Testis (tissue), 2 donors: ENCODE measurements at regions not wholly inside any gene's neighbourhood (a gene's known extent, or its start where the extent isn't known, plus 50 kb on each side); places are given as distances from the start of the nearest gene placed in this dataset.

ENCODE experiments used
- DNase-seq: peaks from one replicate; pipeline ENCODE4 v3.0.0-alpha.2; 2019
- H3K27ac ChIP-seq, 2 donors: fragments of 200-600 bp; sonication (generic); one replicate each; pipeline ENCODE4 v1.5.1; 2019
- H3K27me3 ChIP-seq: fragments of 200-600 bp; sonication (generic); one replicate; pipeline ENCODE4 v1.5.1; 2019
- H3K36me3 ChIP-seq: fragments of 200-600 bp; sonication (generic); one replicate; pipeline ENCODE4 v1.5.1; 2017; ENCODE audit warnings: low read depth; ENCODE audit errors: missing control alignments
- H3K4me1 ChIP-seq: fragments of 200-600 bp; sonication (generic); one replicate; pipeline ENCODE4 v1.5.1; 2019
- H3K4me3 ChIP-seq, 2 donors: fragments of 200-600 bp; sonication (generic); one replicate each; pipeline ENCODE4 v1.5.1; 2017 to 2019
- H3K9me3 ChIP-seq: fragments of 200-600 bp; sonication (generic); one replicate; pipeline ENCODE4 v1.5.1; 2017
- POLR2A ChIP-seq: fragments of 450-650 bp; IDR thresholded peaks from one replicate; pipeline ENCODE4 v1.6.1; 2017; ENCODE audit warnings: antibody characterized with exemption, mild to moderate bottlenecking, moderate library complexity
- WGBS, 2 donors: methylation state at CpG; one replicate each; pipeline ENCODE4 v1.1.5; 2018; 5-methylcytosine and 5-hydroxymethylcytosine counted together
- intact Hi-C: fragments of 100-400 bp; cut with DNase I; formaldehyde crosslinking; loops from one replicate; pipeline ENCODE4 v1.15.1; 2023; ENCODE audit warnings: low total_unique reads
- TF ChIP-seq, protein P1 (sequence below), 3 experiments: fragments of 450-650 bp in 2 of 3; fragments of 200-600 bp in 1 of 3; sonication (generic) in 1 of 3; IDR thresholded peaks; one replicate each; pipeline ENCODE4 v1.5.1; 2016 to 2019; ENCODE audit warnings: antibody characterized with exemption in 3 of 3, mild to moderate bottlenecking in 2 of 3, moderate library complexity in 1 of 3

DNA sequence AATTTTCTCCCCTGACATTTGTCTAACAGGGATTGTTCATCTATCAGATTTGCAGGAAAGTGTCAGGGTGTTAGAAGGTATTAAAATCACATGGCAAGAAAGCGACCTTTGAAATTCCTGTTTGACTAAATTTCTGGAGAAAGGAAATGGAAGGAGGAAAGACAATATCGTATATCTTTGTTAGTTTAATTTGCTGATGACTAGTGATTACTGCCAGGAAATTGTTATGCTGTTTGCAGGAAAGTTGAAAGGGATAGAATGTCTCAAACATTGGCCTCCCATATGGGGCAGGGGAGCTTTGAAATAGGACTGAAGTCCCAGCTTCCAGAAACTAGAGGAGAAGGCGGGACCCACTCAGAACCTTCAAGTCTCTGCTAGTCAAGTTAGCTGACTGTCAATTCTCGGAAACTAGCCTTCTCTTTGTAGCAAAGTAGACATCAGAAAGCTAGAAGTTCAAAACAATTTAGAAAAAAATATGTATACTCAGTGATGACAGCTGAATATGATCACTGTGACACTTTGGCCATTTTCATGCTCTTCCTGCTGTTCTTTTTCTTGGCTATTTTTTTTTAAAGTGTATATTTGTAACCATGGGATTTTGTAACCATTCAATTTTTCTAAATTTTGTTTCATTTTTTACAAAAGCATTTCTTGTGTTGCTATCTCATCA is 53.4 kb upstream of the RALGAPA2 start:
- Histone ChIP-seq H3K9me3 (no peaks in the 10 kb centered on the region), H3K4me3 (no peak overlapping the region), H3K27me3 (no peaks in the 10 kb centered on the region), H3K36me3 (no peaks in the 10 kb centered on the region), H3K27ac (no peak overlapping the region), H3K4me1 (no peaks in the 10 kb centered on the region)
- TF ChIP-seq POLR2A: no peak
- TF ChIP-seq, protein P1, sequence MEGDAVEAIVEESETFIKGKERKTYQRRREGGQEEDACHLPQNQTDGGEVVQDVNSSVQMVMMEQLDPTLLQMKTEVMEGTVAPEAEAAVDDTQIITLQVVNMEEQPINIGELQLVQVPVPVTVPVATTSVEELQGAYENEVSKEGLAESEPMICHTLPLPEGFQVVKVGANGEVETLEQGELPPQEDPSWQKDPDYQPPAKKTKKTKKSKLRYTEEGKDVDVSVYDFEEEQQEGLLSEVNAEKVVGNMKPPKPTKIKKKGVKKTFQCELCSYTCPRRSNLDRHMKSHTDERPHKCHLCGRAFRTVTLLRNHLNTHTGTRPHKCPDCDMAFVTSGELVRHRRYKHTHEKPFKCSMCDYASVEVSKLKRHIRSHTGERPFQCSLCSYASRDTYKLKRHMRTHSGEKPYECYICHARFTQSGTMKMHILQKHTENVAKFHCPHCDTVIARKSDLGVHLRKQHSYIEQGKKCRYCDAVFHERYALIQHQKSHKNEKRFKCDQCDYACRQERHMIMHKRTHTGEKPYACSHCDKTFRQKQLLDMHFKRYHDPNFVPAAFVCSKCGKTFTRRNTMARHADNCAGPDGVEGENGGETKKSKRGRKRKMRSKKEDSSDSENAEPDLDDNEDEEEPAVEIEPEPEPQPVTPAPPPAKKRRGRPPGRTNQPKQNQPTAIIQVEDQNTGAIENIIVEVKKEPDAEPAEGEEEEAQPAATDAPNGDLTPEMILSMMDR (IDR thresholded peaks at IDR 0.05): no peak
- intact Hi-C loops: no loop called here
- 72 to 84% methylated on average over 4 of the region's 4 CpGs for WGBS, 2 donors
- no peak for DNase-seq

DNA sequence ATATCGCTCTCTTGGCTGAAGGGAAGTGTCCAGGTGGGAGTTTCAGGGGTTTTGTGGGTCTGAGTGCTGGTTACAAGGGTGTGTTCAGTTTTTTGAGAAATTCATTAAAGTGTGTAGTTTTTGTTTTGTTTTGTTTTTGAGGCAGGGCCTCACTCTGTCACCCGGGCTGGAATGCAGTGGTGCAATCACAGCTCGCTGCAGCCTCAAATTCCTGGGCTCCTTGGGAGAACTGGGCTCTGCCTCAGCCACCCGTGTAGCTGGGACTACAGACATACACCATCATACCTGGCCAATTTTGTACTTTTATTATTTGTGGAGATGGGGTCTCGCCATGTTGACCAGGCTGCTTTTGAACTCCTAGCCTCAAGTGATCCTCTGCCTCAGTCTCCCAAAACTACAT is 51.2 kb upstream of the RALGAPA2 start:
- H3K36me3 ChIP-seq: no peaks in the 10 kb centered on the region
- TF ChIP-seq POLR2A: no peak
- TF ChIP-seq, protein P1 (IDR thresholded peaks at IDR 0.05): no peak
- no peaks in the 10 kb centered on the region for H3K4me1 ChIP-seq
- no peak overlapping the region for H3K27ac ChIP-seq
- H3K9me3 ChIP-seq: no peaks in the 10 kb centered on the region
- intact Hi-C loops: no loop called here
- H3K4me3 ChIP-seq: no peak overlapping the region
- WGBS, 2 donors: 87 to 95% methylated on average over 5 of the region's 5 CpGs
- DNase-seq: no peak
- no peaks in the 10 kb centered on the region for H3K27me3 ChIP-seq
